ENCODE measurements at regions not wholly inside any gene's neighbourhood (a gene's known extent, or its start where the extent isn't known, plus 50 kb on each side); places are given as distances from the start of the nearest gene placed in this dataset.

- TF ChIP-seq EZH2 (IDR thresholded peaks at IDR 0.05; ENCODE audit: borderline replicate concordance, low read depth, low read length, severe bottlenecking): no peak
- TF ChIP-seq, protein P1, sequence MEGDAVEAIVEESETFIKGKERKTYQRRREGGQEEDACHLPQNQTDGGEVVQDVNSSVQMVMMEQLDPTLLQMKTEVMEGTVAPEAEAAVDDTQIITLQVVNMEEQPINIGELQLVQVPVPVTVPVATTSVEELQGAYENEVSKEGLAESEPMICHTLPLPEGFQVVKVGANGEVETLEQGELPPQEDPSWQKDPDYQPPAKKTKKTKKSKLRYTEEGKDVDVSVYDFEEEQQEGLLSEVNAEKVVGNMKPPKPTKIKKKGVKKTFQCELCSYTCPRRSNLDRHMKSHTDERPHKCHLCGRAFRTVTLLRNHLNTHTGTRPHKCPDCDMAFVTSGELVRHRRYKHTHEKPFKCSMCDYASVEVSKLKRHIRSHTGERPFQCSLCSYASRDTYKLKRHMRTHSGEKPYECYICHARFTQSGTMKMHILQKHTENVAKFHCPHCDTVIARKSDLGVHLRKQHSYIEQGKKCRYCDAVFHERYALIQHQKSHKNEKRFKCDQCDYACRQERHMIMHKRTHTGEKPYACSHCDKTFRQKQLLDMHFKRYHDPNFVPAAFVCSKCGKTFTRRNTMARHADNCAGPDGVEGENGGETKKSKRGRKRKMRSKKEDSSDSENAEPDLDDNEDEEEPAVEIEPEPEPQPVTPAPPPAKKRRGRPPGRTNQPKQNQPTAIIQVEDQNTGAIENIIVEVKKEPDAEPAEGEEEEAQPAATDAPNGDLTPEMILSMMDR (IDR thresholded peaks at IDR 0.05; ENCODE audit: borderline replicate concordance, extremely low read depth, low read length, poor library complexity, severe bottlenecking): no peak
Measured at GRCh38 chr2:173754837-173755236, 210.3 kb downstream of the SP3 start.

Data from DND-41 (cell line).